ENCODE measurements at regions not wholly inside any gene's neighbourhood (a gene's known extent, or its start where the extent isn't known, plus 50 kb on each side); places are given as distances from the start of the nearest gene placed in this dataset.

GRCh38 chr14:59069163-59069854 is 119.2 kb upstream of the DAAM1 start:
- WGBS (ENCODE audit: insufficient coverage, insufficient replicate concordance, low lambda C conversion rate, missing lambda C conversion rate), result 38% methylated on average over 9 of the region's 9 CpGs
- DNase-seq (ENCODE audit: low read depth, low spot score) (no peak), FAIRE-seq (no peak), ATAC-seq (no peak)
- no peaks in the 10 kb centered on the region for H3K4me1 ChIP-seq (ENCODE audit: control insufficient read depth, insufficient read depth, low read length)
- no peaks in the 10 kb centered on the region for H4K20me1 ChIP-seq (ENCODE audit: control insufficient read depth, insufficient read depth)
- H3K27me3 ChIP-seq (replicated peaks in 1 of 2; ENCODE audit: control insufficient read depth in 2 of 2, insufficient read depth in 2 of 2, low read length in 1 of 2), result no peaks in the 10 kb centered on the region
- no TSS peak for BruUV-seq (replicated peaks)
- no peak overlapping the region for H3K4me2 ChIP-seq (ENCODE audit: control insufficient read depth, insufficient read depth)
- in situ Hi-C loops (cut with MboI) (no loop called here), intact Hi-C loops (cut with micrococcal nuclease; ENCODE audit: unreplicated experiment) (loop anchor here (5.0 kb wide), 1 partner anchor 48 kb away; no protein-coding TSS in a partner anchor)
- ChIA-PET POLR2A (no interaction called here), CTCF (interaction anchor here (0.6 kb wide), 1 partner anchor 14 kb away, joined by 4 read pairs; no protein-coding TSS in a partner anchor), RAD21 (ENCODE audit: unreplicated experiment) (interaction anchor here (1.5 kb wide), 1 partner anchor 38 kb away, joined by 3 read pairs; no protein-coding TSS in a partner anchor), SMC1A (ENCODE audit: uncharacterized antibody, unreplicated experiment) (no interaction called here)
- TF ChIP-seq CEBPB (IDR thresholded peaks at IDR 0.05; ENCODE audit: borderline replicate concordance in 1 of 2, low read depth in 2 of 2, low read length in 2 of 2) (no peak), SIN3A (IDR thresholded peaks at IDR 0.05; ENCODE audit: low read depth, low read length) (no peak), FOXK2 (IDR thresholded peaks at IDR 0.05) (no peak)
- TF ChIP-seq, protein P1, sequence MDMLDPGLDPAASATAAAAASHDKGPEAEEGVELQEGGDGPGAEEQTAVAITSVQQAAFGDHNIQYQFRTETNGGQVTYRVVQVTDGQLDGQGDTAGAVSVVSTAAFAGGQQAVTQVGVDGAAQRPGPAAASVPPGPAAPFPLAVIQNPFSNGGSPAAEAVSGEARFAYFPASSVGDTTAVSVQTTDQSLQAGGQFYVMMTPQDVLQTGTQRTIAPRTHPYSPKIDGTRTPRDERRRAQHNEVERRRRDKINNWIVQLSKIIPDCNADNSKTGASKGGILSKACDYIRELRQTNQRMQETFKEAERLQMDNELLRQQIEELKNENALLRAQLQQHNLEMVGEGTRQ (IDR thresholded peaks at IDR 0.05; ENCODE audit: borderline replicate concordance, low read depth, low read length), result no peak
- H3K79me2 ChIP-seq (ENCODE audit: control insufficient read depth, insufficient read depth, low read length), result no peaks in the 10 kb centered on the region
- H3K27ac ChIP-seq (ENCODE audit: control insufficient read depth, insufficient read depth), result no peak overlapping the region
- H2AFZ ChIP-seq (ENCODE audit: control insufficient read depth, low read depth, low read length), result no peak overlapping the region
- no peaks in the 10 kb centered on the region for H3K36me3 ChIP-seq (ENCODE audit: control insufficient read depth in 2 of 2, insufficient read depth in 2 of 2, low read length in 1 of 2)
- no peak overlapping the region for H3K9ac ChIP-seq (ENCODE audit: control insufficient read depth, insufficient read depth, low read length)
- no peaks in the 10 kb centered on the region for H3K9me3 ChIP-seq (replicated peaks; ENCODE audit: control insufficient read depth, insufficient read depth, low read length)
- H3K4me3 ChIP-seq, result no peak overlapping the region

- H3K9ac ChIP-seq (ENCODE audit: control insufficient read depth, insufficient read depth, low read length), result no peak overlapping the region
- no peaks in the 10 kb centered on the region for H3K4me1 ChIP-seq (ENCODE audit: control insufficient read depth, insufficient read depth, low read length)
- DNase-seq (ENCODE audit: low read depth, low spot score) (no peak), FAIRE-seq (no peak), ATAC-seq (no peak; the same call in 2 of the 3 replicates)
- H3K27me3 ChIP-seq (replicated peaks in 1 of 2; ENCODE audit: control insufficient read depth in 2 of 2, insufficient read depth in 2 of 2, low read length in 1 of 2), result no peaks in the 10 kb centered on the region
- BruUV-seq (replicated peaks), result no TSS peak
- no peaks in the 10 kb centered on the region for H3K9me3 ChIP-seq (replicated peaks; ENCODE audit: control insufficient read depth, insufficient read depth, low read length)
- CTCF ChIA-PET, result no interaction called here
- no peak overlapping the region for H2AFZ ChIP-seq (ENCODE audit: control insufficient read depth, low read depth, low read length)
- WGBS (ENCODE audit: insufficient coverage, insufficient replicate concordance, low lambda C conversion rate, missing lambda C conversion rate), result 82% methylated on average over 2 of the region's 2 CpGs
- H3K4me2 ChIP-seq (ENCODE audit: control insufficient read depth, insufficient read depth), result no peak overlapping the region
- no peak overlapping the region for H3K4me3 ChIP-seq
- TF ChIP-seq IKZF2 (IDR thresholded peaks at IDR 0.05), result no peak
- no peak for TF ChIP-seq ATF2 (IDR thresholded peaks at IDR 0.05; ENCODE audit: low read length)
- TF ChIP-seq POU2F2 (IDR thresholded peaks at IDR 0.05; ENCODE audit: borderline replicate concordance, low read depth, low read length), result no peak
- H3K79me2 ChIP-seq (ENCODE audit: control insufficient read depth, insufficient read depth, low read length), result no peaks in the 10 kb centered on the region
- H3K27ac ChIP-seq (ENCODE audit: control insufficient read depth, insufficient read depth), result no peak overlapping the region
- POLR2A ChIA-PET, result no interaction called here
- intact Hi-C loops (cut with micrococcal nuclease; ENCODE audit: unreplicated experiment), result no loop called here
- no peaks in the 10 kb centered on the region for H3K36me3 ChIP-seq (ENCODE audit: control insufficient read depth in 2 of 2, insufficient read depth in 2 of 2, low read length in 1 of 2)
- SMC1A ChIA-PET (ENCODE audit: uncharacterized antibody, unreplicated experiment), result no interaction called here
- no peaks in the 10 kb centered on the region for H4K20me1 ChIP-seq (ENCODE audit: control insufficient read depth, insufficient read depth)
- RAD21 ChIA-PET (ENCODE audit: unreplicated experiment), result interaction anchor here (1.3 kb wide), 1 partner anchor 368 kb away, joined by 3 read pairs; no protein-coding TSS in a partner anchor
- in situ Hi-C loops (cut with MboI), result no loop called here
Measured at GRCh38 chr14:59075506-59075905, 113.0 kb upstream of the DAAM1 start.

Data from GM12878 (cell line).